Fibroblast of lung (primary cell): ENCODE measurements at regions not wholly inside any gene's neighbourhood (a gene's known extent, or its start where the extent isn't known, plus 50 kb on each side); places are given as distances from the start of the nearest gene placed in this dataset.

Experiments used
- DNase-seq, 2 donors: peaks; one replicate each; pipeline versions ENCODE4 v3.0.0 to v3.0.0-alpha.2; 2010; ENCODE audit warnings: low read depth in 2 of 2
- H2AFZ ChIP-seq: 2 replicates; pipeline ENCODE4 v1.5.1; 2012; ENCODE audit warnings: low read length, control low read depth, inconsistent platforms
- H3K27ac ChIP-seq: 2 replicates; pipeline ENCODE4 v1.5.1; 2011; ENCODE audit warnings: low read length, control low read depth; ENCODE audit not compliant: insufficient read depth
- H3K27me3 ChIP-seq: 2 replicates; pipeline ENCODE4 v1.5.1; 2011; ENCODE audit warnings: mild to moderate bottlenecking, low read length; ENCODE audit not compliant: control insufficient read depth, insufficient read depth
- H3K36me3 ChIP-seq: 2 replicates; pipeline ENCODE4 v1.5.1; 2011; ENCODE audit warnings: low read length; ENCODE audit not compliant: control insufficient read depth, insufficient read depth
- H3K4me1 ChIP-seq: 2 replicates; pipeline ENCODE4 v1.5.1; 2011; ENCODE audit warnings: low read length; ENCODE audit not compliant: control insufficient read depth, insufficient read depth; ENCODE audit errors: extremely low read depth
- H3K4me2 ChIP-seq: 2 replicates; pipeline ENCODE4 v1.5.1; 2011; ENCODE audit warnings: low read length, control low read depth; ENCODE audit not compliant: insufficient read depth; ENCODE audit errors: extremely low read depth
- H3K4me3 ChIP-seq, 4 experiments: fragments of 200-600 bp in 1 of 4; sonication (generic) in 1 of 4; replicated peaks in 1 of 4; 2 replicates each; pipeline ENCODE4 v1.5.1; 2011 to 2016; ENCODE audit warnings: low read length in 4 of 4, low read depth in 3 of 4, mild to moderate bottlenecking in 3 of 4, control low read depth in 2 of 4, inconsistent platforms in 1 of 4, mixed read lengths in 1 of 4; ENCODE audit not compliant: insufficient read depth in 1 of 4; ENCODE audit errors: control extremely low read depth in 1 of 4
- H3K79me2 ChIP-seq: 2 replicates; pipeline ENCODE4 v1.5.1; 2012; ENCODE audit warnings: mild to moderate bottlenecking, low read length, inconsistent platforms; ENCODE audit not compliant: control insufficient read depth, insufficient read depth
- H3K9ac ChIP-seq: 2 replicates; pipeline ENCODE4 v1.5.1; 2011; ENCODE audit warnings: mild to moderate bottlenecking, low read length, control low read depth; ENCODE audit not compliant: insufficient read depth
- H3K9me3 ChIP-seq: 2 replicates; pipeline ENCODE4 v1.5.1; 2012; ENCODE audit warnings: low read depth, low read length; ENCODE audit not compliant: control insufficient read depth, insufficient read depth
- H4K20me1 ChIP-seq: 2 replicates; pipeline ENCODE4 v1.5.1; 2011; ENCODE audit warnings: low read length; ENCODE audit not compliant: control insufficient read depth, insufficient read depth; ENCODE audit errors: extremely low read depth
- EZH2 ChIP-seq: IDR thresholded peaks from 2 replicates; pipeline ENCODE4 v1.5.1; 2012; ENCODE audit warnings: low read length, control low read depth, mild to moderate bottlenecking; ENCODE audit errors: missing control alignments
- TF ChIP-seq, protein P1 (sequence below), 2 donors: IDR thresholded peaks in 1 of 2; conservative IDR thresholded peaks in 1 of 2; 1 replicate in 1 of 2; 2 replicates in 1 of 2; pipeline ENCODE4 v1.5.1; 2011 to 2012; ENCODE audit warnings: low read length in 2 of 2, control low read depth in 1 of 2, inconsistent platforms in 1 of 2, low read depth in 1 of 2, mild to moderate bottlenecking in 1 of 2

DNA sequence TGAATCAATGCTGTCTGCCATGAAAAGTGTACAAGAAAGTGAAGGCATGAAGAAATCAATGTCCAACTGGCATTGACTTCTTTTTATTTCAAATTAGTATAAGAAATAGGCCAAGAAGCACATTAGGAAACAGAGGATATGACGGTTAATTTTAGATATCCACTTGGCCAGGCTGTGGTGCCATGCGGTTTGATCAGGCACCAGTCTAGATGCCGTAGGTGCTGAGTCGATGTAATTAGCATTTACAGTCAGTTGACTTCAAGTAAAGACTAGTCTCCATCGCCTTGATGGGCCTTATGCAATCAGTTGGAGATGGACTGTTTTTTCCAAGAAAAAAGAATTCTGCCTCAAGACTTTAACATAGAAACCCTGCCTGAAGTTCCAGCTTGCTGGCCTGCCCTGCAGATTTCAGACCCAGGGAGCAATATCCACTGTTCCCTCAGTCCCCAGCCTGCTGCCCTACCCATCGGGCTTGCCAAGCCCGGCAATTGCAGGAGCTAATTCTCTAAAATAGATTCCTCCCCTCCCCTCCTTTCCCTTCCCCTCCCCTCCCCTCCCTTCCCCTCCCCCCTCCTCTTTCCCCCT is 120.5 kb upstream of the PEG3 start:
- Histone ChIP-seq H3K27ac (no peak overlapping the region), H3K9me3 (no peaks in the 10 kb centered on the region), H3K4me3 (no peak overlapping the region), H3K79me2 (no peaks in the 10 kb centered on the region), H3K27me3 (no peaks in the 10 kb centered on the region), H3K36me3 (no peaks in the 10 kb centered on the region), H3K4me2 (no peak overlapping the region), H3K4me1 (no peaks in the 10 kb centered on the region), H4K20me1 (no peaks in the 10 kb centered on the region), H2AFZ (no peak overlapping the region), H3K9ac (no peak overlapping the region)
- DNase-seq = no peak
- TF ChIP-seq EZH2 = no peak
- TF ChIP-seq, protein P1, sequence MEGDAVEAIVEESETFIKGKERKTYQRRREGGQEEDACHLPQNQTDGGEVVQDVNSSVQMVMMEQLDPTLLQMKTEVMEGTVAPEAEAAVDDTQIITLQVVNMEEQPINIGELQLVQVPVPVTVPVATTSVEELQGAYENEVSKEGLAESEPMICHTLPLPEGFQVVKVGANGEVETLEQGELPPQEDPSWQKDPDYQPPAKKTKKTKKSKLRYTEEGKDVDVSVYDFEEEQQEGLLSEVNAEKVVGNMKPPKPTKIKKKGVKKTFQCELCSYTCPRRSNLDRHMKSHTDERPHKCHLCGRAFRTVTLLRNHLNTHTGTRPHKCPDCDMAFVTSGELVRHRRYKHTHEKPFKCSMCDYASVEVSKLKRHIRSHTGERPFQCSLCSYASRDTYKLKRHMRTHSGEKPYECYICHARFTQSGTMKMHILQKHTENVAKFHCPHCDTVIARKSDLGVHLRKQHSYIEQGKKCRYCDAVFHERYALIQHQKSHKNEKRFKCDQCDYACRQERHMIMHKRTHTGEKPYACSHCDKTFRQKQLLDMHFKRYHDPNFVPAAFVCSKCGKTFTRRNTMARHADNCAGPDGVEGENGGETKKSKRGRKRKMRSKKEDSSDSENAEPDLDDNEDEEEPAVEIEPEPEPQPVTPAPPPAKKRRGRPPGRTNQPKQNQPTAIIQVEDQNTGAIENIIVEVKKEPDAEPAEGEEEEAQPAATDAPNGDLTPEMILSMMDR (conservative IDR thresholded peaks at IDR 0.05 in 1 of 2, IDR thresholded peaks at IDR 0.05 in 1 of 2; ENCODE audit: low read depth in 1 of 2, low read length in 2 of 2) = no peak

GRCh38 chr19:56964410-56964920 is 123.9 kb upstream of the PEG3 start:
- Histone ChIP-seq H3K79me2 (no peaks in the 10 kb centered on the region), H3K4me2 (no peak overlapping the region), H3K9me3 (no peaks in the 10 kb centered on the region), H2AFZ (no peak overlapping the region), H3K4me3 (no peak overlapping the region), H3K36me3 (no peaks in the 10 kb centered on the region), H3K4me1 (no peaks in the 10 kb centered on the region), H4K20me1 (no peaks in the 10 kb centered on the region), H3K27ac (no peak overlapping the region), H3K27me3 (no peaks in the 10 kb centered on the region), H3K9ac (no peak overlapping the region)
- DNase-seq = no peak
- TF ChIP-seq EZH2 = no peak
- TF ChIP-seq, protein P1 (conservative IDR thresholded peaks at IDR 0.05 in 1 of 2, IDR thresholded peaks at IDR 0.05 in 1 of 2; ENCODE audit: low read depth in 1 of 2, low read length in 2 of 2) = no peak

DNA sequence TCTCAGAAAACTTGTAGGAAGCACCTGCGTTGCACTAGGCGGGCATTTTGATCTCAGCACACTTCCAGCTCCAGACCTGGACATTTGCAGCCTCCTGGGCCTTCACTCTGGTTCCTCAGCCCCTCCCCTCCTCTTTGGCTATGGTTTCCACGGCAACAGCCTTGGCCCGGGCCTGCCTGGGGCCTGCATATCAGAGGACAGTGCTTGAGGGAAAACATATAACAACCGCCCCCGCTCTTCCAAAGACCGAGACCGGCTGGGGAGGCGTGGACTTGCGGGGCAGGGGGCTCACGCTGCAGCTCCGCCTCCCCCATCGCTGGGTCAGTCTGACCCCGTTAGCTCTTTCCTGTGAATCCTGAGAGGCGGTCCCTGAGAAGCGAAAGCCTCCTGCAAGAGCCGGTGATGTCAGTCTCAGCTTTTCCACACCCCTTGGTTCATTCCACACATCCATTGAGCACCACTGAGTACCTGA is 125.7 kb upstream of the PEG3 start:
- Histone ChIP-seq H2AFZ (no peak overlapping the region), H3K79me2 (no peaks in the 10 kb centered on the region), H3K27me3 (no peaks in the 10 kb centered on the region), H3K36me3 (no peaks in the 10 kb centered on the region), H3K4me2 (no peak overlapping the region), H3K9ac (no peak overlapping the region), H4K20me1 (no peaks in the 10 kb centered on the region), H3K4me1 (no peaks in the 10 kb centered on the region), H3K27ac (no peak overlapping the region), H3K9me3 (no peaks in the 10 kb centered on the region), H3K4me3 (no peak overlapping the region)
- TF ChIP-seq, protein P1 (conservative IDR thresholded peaks at IDR 0.05 in 1 of 2, IDR thresholded peaks at IDR 0.05 in 1 of 2; ENCODE audit: low read depth in 1 of 2, low read length in 2 of 2) = no peak
- no peak for TF ChIP-seq EZH2
- DNase-seq = no peak
